Rectal smooth muscle tissue (tissue), 1 donor: ENCODE measurements at regions not wholly inside any gene's neighbourhood (a gene's known extent, or its start where the extent isn't known, plus 50 kb on each side); places are given as distances from the start of the nearest gene placed in this dataset.

Experiments
- H3K27ac ChIP-seq: one replicate; pipeline ENCODE4 v1.7.0; 2013; ENCODE audit warnings: low read depth, low read length, inconsistent platforms
- H3K27me3 ChIP-seq: one replicate; pipeline ENCODE4 v1.7.0; 2013; ENCODE audit warnings: low read length; ENCODE audit not compliant: control insufficient read depth, insufficient read depth
- H3K36me3 ChIP-seq: one replicate; pipeline ENCODE4 v1.7.0; 2013; ENCODE audit warnings: low read length; ENCODE audit not compliant: control insufficient read depth, insufficient read depth
- H3K4me1 ChIP-seq: one replicate; pipeline ENCODE4 v1.7.0; 2013; ENCODE audit warnings: low read length; ENCODE audit not compliant: control insufficient read depth, insufficient read depth
- H3K4me3 ChIP-seq: one replicate; pipeline ENCODE4 v1.7.0; 2013; ENCODE audit warnings: low read length
- H3K9ac ChIP-seq: one replicate; pipeline ENCODE4 v1.7.0; 2013; ENCODE audit warnings: low read length

DNA sequence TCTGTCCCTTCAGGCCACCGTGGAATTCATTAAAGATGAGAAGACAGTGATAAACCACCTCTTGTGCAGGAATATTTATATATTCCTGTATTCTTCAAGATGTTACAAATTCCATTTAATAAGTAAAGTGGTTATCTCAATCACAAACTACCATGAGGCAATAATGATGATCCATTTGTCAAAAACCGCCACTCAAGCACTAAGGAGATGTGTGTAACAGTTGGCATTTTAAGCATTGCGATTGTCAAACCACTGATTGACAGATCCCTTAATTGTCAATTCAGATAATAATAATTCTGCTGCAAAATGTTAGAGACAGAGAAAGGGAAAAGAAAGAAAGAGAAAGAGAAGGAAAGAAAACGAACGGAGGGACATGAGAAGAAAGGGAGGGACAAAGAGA lies 476.1 kb upstream of the RBFOX1 start:
- no peak overlapping the region for H3K27ac ChIP-seq
- no peak overlapping the region for H3K9ac ChIP-seq
- no peaks in the 10 kb centered on the region for H3K27me3 ChIP-seq
- H3K36me3 ChIP-seq: no peaks in the 10 kb centered on the region
- no peaks in the 10 kb centered on the region for H3K4me1 ChIP-seq
- H3K4me3 ChIP-seq: no peak overlapping the region

GRCh38 chr16:6853565-6853964 lies 479.1 kb upstream of the RBFOX1 start:
- Histone ChIP-seq H3K36me3 (no peaks in the 10 kb centered on the region), H3K4me1 (no peaks in the 10 kb centered on the region), H3K4me3 (no peak overlapping the region), H3K27ac (no peak overlapping the region), H3K27me3 (no peaks in the 10 kb centered on the region), H3K9ac (no peak overlapping the region)

DNA sequence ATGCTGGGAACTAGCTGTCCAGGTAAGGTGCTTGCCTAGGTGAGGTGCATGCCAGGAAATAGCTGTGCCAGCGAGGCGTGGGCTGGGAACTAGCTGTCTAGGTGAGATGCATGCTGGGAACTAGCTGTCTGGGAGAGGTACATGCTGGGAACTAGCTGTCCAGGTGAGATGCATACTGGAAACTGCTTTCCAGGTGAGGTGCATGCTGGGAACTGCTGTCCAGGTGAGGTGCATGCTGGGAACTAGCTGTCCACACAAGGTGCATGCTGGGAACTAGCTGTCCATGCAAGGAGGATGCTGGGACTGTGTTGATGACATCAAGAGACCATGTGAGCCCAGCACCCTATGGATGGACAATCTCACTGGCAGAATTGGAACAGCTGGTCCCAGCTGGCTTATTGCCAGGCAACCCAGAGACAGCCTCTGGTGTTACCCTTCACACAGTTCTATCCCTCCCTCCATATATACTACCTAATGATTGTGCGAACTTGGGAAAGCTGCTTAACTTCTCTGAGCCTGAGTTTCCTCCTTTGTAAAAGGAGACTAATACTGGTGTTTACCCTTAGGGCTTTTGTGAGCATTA lies 479.9 kb upstream of the RBFOX1 start:
- Histone ChIP-seq H3K9ac (no peak overlapping the region), H3K36me3 (no peaks in the 10 kb centered on the region), H3K4me3 (no peak overlapping the region), H3K4me1 (no peaks in the 10 kb centered on the region), H3K27ac (no peak overlapping the region), H3K27me3 (no peaks in the 10 kb centered on the region)

- H3K36me3 ChIP-seq: no peaks in the 10 kb centered on the region
- H3K4me3 ChIP-seq: no peak overlapping the region
- H3K27me3 ChIP-seq: no peaks in the 10 kb centered on the region
- H3K27ac ChIP-seq: no peak overlapping the region
- H3K4me1 ChIP-seq: no peaks in the 10 kb centered on the region
- H3K9ac ChIP-seq: no peak overlapping the region
Measured at GRCh38 chr16:6846452-6846851, 486.2 kb upstream of the RBFOX1 start.

DNA sequence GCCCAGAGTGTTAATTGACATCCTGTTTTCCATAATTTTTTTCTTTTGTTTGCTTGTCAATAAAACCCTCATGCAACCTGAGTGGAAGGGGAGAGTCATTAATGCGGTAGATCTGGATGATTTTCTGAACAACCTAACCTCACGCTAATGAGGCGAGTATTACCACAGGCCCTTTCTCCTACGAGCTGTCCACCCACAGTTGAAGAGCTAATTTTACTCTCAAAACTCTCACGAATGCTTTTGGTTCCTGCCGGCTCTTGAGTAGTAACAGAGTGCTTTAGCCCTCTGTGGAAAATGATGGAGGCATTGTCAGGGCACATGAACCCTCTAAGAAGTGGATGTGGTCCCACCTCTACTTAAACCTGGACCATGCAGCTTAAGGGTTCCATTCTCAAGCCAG lies 491.3 kb upstream of the RBFOX1 start:
- H3K4me3 ChIP-seq: no peak overlapping the region
- no peaks in the 10 kb centered on the region for H3K27me3 ChIP-seq
- no peaks in the 10 kb centered on the region for H3K36me3 ChIP-seq
- no peak overlapping the region for H3K27ac ChIP-seq
- no peak overlapping the region for H3K9ac ChIP-seq
- no peaks in the 10 kb centered on the region for H3K4me1 ChIP-seq

DNA sequence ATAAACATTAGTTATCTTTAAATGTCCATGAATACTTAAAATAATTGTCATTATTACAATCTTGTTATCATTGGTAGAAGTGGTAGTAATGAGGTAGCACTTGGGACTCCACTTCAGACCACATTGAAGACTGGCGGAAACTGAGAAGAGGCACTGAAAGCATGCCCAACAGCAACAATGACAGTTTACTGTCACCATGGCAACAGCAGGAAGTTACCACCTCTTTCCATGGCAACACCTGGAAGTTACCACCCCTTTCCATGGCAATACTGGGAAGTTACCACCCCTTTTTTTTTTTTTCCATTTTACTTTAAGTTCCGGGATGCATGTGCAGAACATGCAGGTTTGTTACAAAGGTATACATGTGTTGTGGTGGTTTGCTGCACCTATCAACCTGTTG lies 494.9 kb upstream of the RBFOX1 start:
- Histone ChIP-seq H3K27me3 (no peaks in the 10 kb centered on the region), H3K36me3 (no peaks in the 10 kb centered on the region), H3K4me3 (no peak overlapping the region), H3K27ac (no peak overlapping the region), H3K9ac (no peak overlapping the region), H3K4me1 (no peaks in the 10 kb centered on the region)

DNA sequence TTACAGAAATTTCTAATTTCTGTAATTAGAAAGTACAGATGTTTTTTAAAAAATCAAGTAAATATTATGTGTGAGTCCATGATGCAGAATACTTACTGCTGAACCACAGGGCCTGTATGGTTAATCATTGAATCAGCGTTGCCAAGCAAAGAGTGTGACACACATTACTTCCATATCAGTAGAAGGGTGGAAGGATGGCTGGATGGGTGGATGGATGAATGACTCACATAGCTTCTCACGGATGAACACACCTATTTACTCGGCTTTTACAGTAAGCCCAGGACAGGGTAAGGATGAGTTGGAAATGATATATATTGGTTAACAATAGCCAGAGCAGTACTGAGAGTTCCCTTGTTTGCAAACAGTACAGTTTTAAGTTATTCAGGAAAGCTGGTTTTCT lies 495.9 kb upstream of the RBFOX1 start:
- Histone ChIP-seq H3K4me1 (no peaks in the 10 kb centered on the region), H3K27me3 (no peaks in the 10 kb centered on the region), H3K9ac (no peak overlapping the region), H3K4me3 (no peak overlapping the region), H3K27ac (no peak overlapping the region), H3K36me3 (no peaks in the 10 kb centered on the region)

GRCh38 chr16:6835941-6836340 lies 496.7 kb upstream of the RBFOX1 start:
- Histone ChIP-seq H3K27me3 (no peaks in the 10 kb centered on the region), H3K4me1 (no peaks in the 10 kb centered on the region), H3K36me3 (no peaks in the 10 kb centered on the region)

GRCh38 chr16:6835516-6835915 lies 497.1 kb upstream of the RBFOX1 start:
- no peak overlapping the region for H3K27ac ChIP-seq
- no peak overlapping the region for H3K4me3 ChIP-seq
- no peak overlapping the region for H3K9ac ChIP-seq
- H3K4me1 ChIP-seq: no peaks in the 10 kb centered on the region
- no peaks in the 10 kb centered on the region for H3K36me3 ChIP-seq
- H3K27me3 ChIP-seq: no peaks in the 10 kb centered on the region

More at GRCh38 chr16:6835941-6836340, 496.7 kb upstream of the RBFOX1 start:
- no peak overlapping the region for H3K4me3 ChIP-seq
- H3K27ac ChIP-seq: no peak overlapping the region
- H3K9ac ChIP-seq: no peak overlapping the region

DNA sequence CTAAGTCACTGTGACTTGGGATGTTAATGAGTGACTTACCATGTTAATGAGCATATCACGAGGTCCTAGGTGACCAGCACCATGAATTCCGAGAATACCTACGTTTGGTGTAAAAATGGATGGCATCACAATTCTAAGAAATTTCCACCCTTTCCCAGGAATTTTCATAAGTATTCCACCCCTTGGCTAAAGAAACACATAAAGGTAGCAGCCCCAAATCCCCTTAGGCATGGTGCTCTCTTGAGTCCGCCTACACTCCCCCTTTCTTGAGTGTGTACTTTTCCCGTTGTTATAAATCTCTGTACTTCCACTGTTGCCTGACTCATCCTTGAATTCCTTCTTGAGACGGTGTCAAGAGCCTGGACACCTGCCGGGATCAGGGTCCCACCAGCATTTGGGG lies 504.0 kb upstream of the RBFOX1 start:
- H3K36me3 ChIP-seq: no peaks in the 10 kb centered on the region

GRCh38 chr16:6827931-6828330 lies 504.7 kb upstream of the RBFOX1 start:
- H3K4me1 ChIP-seq: no peaks in the 10 kb centered on the region
- H3K27ac ChIP-seq: no peak overlapping the region
- no peaks in the 10 kb centered on the region for H3K27me3 ChIP-seq
- H3K4me3 ChIP-seq: no peak overlapping the region
- no peak overlapping the region for H3K9ac ChIP-seq
- H3K36me3 ChIP-seq: no peaks in the 10 kb centered on the region

More for the DNA sequence above, 504.0 kb upstream of the RBFOX1 start:
- no peaks in the 10 kb centered on the region for H3K27me3 ChIP-seq
- no peak overlapping the region for H3K9ac ChIP-seq
- H3K4me1 ChIP-seq: no peaks in the 10 kb centered on the region
- H3K27ac ChIP-seq: no peak overlapping the region
- H3K4me3 ChIP-seq: no peak overlapping the region

DNA sequence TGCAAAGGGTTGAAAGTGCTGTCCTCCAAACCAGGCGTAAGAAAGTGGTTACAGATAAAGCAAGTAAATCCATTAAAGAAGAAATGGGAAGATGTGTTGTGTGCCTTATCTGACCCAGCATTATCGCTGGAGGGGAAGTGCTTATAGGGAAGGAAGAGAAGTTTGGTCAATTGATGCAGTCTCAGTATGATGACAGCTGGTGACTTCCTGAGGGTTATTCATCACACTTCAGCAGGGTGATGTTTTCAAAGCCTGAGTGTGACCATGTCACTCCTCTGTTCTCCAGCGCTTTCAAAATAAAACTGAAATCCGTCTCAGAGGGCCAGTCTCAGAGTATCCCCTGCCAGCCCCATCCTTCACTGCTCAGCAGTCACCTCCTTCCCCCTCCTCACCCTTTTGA lies 505.4 kb upstream of the RBFOX1 start:
- H3K9ac ChIP-seq: no peak overlapping the region

GRCh38 chr16:6822041-6822440 lies 510.6 kb upstream of the RBFOX1 start:
- no peak overlapping the region for H3K9ac ChIP-seq
- no peaks in the 10 kb centered on the region for H3K36me3 ChIP-seq
- H3K27me3 ChIP-seq: no peaks in the 10 kb centered on the region
- no peaks in the 10 kb centered on the region for H3K4me1 ChIP-seq
- no peak overlapping the region for H3K27ac ChIP-seq
- no peak overlapping the region for H3K4me3 ChIP-seq

More for the DNA sequence above, 505.4 kb upstream of the RBFOX1 start:
- no peak overlapping the region for H3K4me3 ChIP-seq
- no peak overlapping the region for H3K27ac ChIP-seq
- H3K4me1 ChIP-seq: no peaks in the 10 kb centered on the region
- no peaks in the 10 kb centered on the region for H3K27me3 ChIP-seq
- H3K36me3 ChIP-seq: no peaks in the 10 kb centered on the region
